Sigmoid colon (tissue), 6 donors: ENCODE measurements at regions not wholly inside any gene's neighbourhood (a gene's known extent, or its start where the extent isn't known, plus 50 kb on each side); places are given as distances from the start of the nearest gene placed in this dataset.

Experiments used
- DNase-seq: peaks from one replicate; pipeline ENCODE4 v3.0.0-alpha.2; 2019
- H3K27ac ChIP-seq, 4 donors: fragments of 200-600 bp; sonication (generic); one replicate each; pipeline ENCODE4 v1.5.1; 2016 to 2019; ENCODE audit warnings: mild to moderate bottlenecking in 1 of 4
- H3K27me3 ChIP-seq, 3 donors: fragments of 200-600 bp; sonication (generic); one replicate each; pipeline ENCODE4 v1.5.1; 2019; ENCODE audit warnings: mild to moderate bottlenecking in 1 of 3
- H3K36me3 ChIP-seq, 4 donors: fragments of 200-600 bp; sonication (generic); one replicate each; pipeline ENCODE4 v1.5.1; 2016 to 2019
- H3K4me1 ChIP-seq, 4 donors: fragments of 200-600 bp; sonication (generic); one replicate each; pipeline ENCODE4 v1.5.1; 2017 to 2019
- H3K4me3 ChIP-seq, 4 donors: fragments of 200-600 bp; sonication (generic); one replicate each; pipeline ENCODE4 v1.5.1; 2017 to 2019; ENCODE audit warnings: mild to moderate bottlenecking in 2 of 4, moderate library complexity in 1 of 4
- H3K9me3 ChIP-seq, 4 donors: fragments of 200-600 bp in 3 of 4; sonication (generic) in 3 of 4; one replicate each; pipeline versions ENCODE4 v1.5.1 to v1.6.1; 2013 to 2019
- EP300 ChIP-seq, 4 donors: sonication (generic); formaldehyde crosslinking; IDR thresholded peaks; one replicate each; pipeline ENCODE4 v1.6.1; 2017; ENCODE audit warnings: antibody characterized with exemption in 4 of 4
- POLR2A ChIP-seq, 2 donors: fragments of 450-650 bp; IDR thresholded peaks; one replicate each; pipeline ENCODE4 v1.6.1; 2016; ENCODE audit warnings: antibody characterized with exemption in 2 of 2, mild to moderate bottlenecking in 2 of 2, moderate library complexity in 2 of 2
- POLR2AphosphoS5 ChIP-seq, 4 donors: sonication (generic); formaldehyde crosslinking; IDR thresholded peaks; one replicate each; pipeline ENCODE4 v1.6.1; 2017; ENCODE audit warnings: antibody characterized with exemption in 4 of 4
- WGBS, 2 donors: extraction: QIAGEN DNeasy Blood & Tissue Kit; methylation state at CpG; one replicate each; pipeline ENCODE4 v1.1.7; 2013; 5-methylcytosine and 5-hydroxymethylcytosine counted together
- intact Hi-C: fragments of 100-400 bp; cut with DNase I; formaldehyde crosslinking; loops from one replicate; pipeline ENCODE4 v1.15.1; 2023
- TF ChIP-seq, protein P1 (sequence below), 4 experiments: fragments of 450-650 bp in 3 of 4; fragments of 200-600 bp in 1 of 4; IDR thresholded peaks; one replicate each; pipeline ENCODE4 v1.5.1; 2016 to 2019; ENCODE audit warnings: antibody characterized with exemption in 4 of 4, mild to moderate bottlenecking in 3 of 4, moderate library complexity in 2 of 4
- donor health status: healthy with polysubstance abuse.
- donor health status: healthy.

DNA sequence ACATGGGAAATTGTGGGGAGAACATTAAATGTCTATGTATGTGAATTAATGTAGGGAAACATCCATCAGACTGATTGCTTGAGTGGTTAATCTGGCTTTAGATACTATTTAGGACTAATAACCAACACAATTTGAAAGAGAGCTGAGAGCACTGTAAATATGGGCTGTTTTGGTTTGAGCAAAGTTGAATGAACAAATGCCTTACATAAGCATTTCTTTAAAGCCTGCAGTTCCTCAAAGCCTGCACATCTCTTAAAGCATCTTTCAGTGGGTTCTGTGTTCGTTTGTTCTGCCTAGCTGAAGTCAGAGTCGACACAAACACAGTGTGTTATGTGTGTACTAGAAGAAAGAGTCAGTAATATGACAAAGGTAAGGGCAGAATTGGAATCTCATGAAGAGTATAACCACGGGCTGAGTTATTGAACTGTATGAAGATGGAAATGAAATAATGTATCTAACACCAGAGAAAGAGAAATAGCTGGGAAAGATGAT, 350.0 kb downstream of the SIPA1L2 start:
- no peak for TF ChIP-seq POLR2AphosphoS5 (IDR thresholded peaks at IDR 0.05)
- TF ChIP-seq, protein P1, sequence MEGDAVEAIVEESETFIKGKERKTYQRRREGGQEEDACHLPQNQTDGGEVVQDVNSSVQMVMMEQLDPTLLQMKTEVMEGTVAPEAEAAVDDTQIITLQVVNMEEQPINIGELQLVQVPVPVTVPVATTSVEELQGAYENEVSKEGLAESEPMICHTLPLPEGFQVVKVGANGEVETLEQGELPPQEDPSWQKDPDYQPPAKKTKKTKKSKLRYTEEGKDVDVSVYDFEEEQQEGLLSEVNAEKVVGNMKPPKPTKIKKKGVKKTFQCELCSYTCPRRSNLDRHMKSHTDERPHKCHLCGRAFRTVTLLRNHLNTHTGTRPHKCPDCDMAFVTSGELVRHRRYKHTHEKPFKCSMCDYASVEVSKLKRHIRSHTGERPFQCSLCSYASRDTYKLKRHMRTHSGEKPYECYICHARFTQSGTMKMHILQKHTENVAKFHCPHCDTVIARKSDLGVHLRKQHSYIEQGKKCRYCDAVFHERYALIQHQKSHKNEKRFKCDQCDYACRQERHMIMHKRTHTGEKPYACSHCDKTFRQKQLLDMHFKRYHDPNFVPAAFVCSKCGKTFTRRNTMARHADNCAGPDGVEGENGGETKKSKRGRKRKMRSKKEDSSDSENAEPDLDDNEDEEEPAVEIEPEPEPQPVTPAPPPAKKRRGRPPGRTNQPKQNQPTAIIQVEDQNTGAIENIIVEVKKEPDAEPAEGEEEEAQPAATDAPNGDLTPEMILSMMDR (IDR thresholded peaks at IDR 0.05), result no peak
- no peak for TF ChIP-seq POLR2A (IDR thresholded peaks at IDR 0.05)
- TF ChIP-seq EP300 (IDR thresholded peaks at IDR 0.05), result no peak
- Histone ChIP-seq H3K4me1 (no peaks in the 10 kb centered on the region), H3K27ac (no peak overlapping the region), H3K9me3 (no peaks in the 10 kb centered on the region), H3K27me3 (no peaks in the 10 kb centered on the region), H3K36me3 (no peaks in the 10 kb centered on the region), H3K4me3 (no peak overlapping the region)
- 78 to 80% methylated on average over 3 of the region's 3 CpGs for WGBS, 2 donors
- intact Hi-C loops, result no loop called here
- no peak for DNase-seq

DNA sequence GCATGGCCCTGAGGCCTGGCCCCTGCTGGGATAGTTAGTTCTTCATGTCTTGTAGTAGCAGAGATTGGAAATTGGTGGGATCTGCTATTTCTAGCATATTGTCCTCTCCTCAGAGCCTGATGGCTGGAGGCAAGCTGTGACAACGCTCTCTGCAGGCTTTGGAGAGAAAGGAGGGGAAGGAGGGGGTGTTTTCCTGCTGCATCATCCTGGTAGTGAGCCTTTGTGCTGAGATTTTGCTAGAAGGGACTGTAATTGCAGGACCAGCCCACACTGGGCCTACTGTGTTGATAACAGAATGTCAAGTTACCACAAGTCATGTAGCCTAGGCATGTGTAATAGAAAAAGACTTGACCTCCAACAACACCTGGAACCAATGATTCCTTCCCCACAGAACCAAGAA, 351.0 kb downstream of the SIPA1L2 start:
- DNase-seq, result no peak
- Histone ChIP-seq H3K4me3 (no peak overlapping the region), H3K27ac (no peak overlapping the region), H3K27me3 (no peaks in the 10 kb centered on the region), H3K4me1 (no peaks in the 10 kb centered on the region), H3K9me3 (no peaks in the 10 kb centered on the region), H3K36me3 (no peaks in the 10 kb centered on the region)
- intact Hi-C loops, result no loop called here
- 88 to 89% methylated on average over 1 of the region's 1 CpG for WGBS, 2 donors
- TF ChIP-seq EP300 (IDR thresholded peaks at IDR 0.05) (no peak), POLR2A (IDR thresholded peaks at IDR 0.05) (no peak), POLR2AphosphoS5 (IDR thresholded peaks at IDR 0.05) (no peak)
- TF ChIP-seq, protein P1 (IDR thresholded peaks at IDR 0.05), result no peak

DNA sequence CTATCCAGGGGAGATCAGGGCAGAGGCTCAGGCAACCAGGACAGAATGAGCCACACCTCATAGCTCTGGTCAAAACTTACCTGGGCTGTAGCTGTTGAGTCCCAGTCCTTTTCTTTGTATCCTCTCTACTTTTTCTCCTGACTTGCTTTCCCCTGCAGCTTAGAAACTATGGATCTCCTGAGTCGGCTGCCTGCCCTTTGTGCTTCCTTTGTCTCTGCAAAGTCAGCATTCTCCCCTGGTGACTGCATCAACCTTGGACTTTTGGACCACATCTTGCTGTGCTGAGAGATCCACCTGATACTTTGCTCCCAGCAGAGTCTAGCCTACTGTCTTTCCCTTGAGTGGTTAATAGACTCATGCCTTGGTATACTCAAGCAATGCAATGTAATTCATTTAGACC, 353.3 kb downstream of the SIPA1L2 start:
- Histone ChIP-seq H3K27ac (no peak overlapping the region), H3K36me3 (no peaks in the 10 kb centered on the region), H3K4me1 (no peaks in the 10 kb centered on the region), H3K9me3 (no peaks in the 10 kb centered on the region), H3K27me3 (no peaks in the 10 kb centered on the region), H3K4me3 (no peak overlapping the region)
- DNase-seq, result no peak
- no peak for TF ChIP-seq EP300 (IDR thresholded peaks at IDR 0.05)
- TF ChIP-seq POLR2AphosphoS5 (IDR thresholded peaks at IDR 0.05), result no peak
- TF ChIP-seq, protein P1 (IDR thresholded peaks at IDR 0.05), result no peak
- TF ChIP-seq POLR2A (IDR thresholded peaks at IDR 0.05), result no peak
- intact Hi-C loops, result no loop called here
- WGBS, 2 donors, result 64 to 91% methylated on average over 1 of the region's 1 CpG

DNA sequence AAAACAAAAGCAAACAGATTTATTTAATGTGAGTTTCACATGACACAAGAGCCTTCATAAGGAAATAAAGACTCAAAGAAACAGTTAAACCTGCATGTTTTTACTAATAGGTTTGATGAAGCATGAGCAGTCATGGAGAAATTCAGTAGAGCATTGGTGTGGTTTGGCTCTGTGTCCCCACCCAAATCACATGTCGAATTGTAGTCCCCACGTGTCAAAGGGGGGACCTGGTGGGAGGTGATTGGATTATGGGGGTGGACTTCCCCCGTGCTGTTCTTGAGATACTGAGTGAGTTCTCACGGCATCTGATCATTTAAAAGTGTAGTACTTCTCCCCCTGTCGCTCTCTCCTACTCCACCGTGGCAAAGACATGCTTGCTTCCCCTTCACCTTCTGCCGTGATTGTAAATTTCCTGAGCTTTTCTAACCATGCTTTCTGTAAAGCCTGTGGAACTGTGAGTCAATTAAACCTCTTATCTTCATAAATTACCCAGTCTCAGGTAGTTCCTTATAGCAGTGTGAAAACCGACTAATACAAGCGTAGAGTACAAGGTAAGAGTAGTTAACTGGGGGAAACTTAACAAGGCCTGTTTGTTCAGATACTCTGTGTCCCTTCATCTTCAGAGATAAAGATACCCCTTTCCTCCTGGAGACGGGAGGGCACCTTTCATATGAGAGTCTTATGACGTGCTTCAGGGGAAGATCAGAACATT, 354.8 kb downstream of the SIPA1L2 start:
- Histone ChIP-seq H3K36me3 (no peaks in the 10 kb centered on the region), H3K27ac (no peak overlapping the region), H3K4me3 (no peak overlapping the region), H3K4me1 (no peaks in the 10 kb centered on the region), H3K9me3 (no peaks in the 10 kb centered on the region), H3K27me3 (no peaks in the 10 kb centered on the region)
- TF ChIP-seq, protein P1 (IDR thresholded peaks at IDR 0.05), result no peak
- no peak for TF ChIP-seq POLR2A (IDR thresholded peaks at IDR 0.05)
- TF ChIP-seq POLR2AphosphoS5 (IDR thresholded peaks at IDR 0.05), result no peak
- no peak for TF ChIP-seq EP300 (IDR thresholded peaks at IDR 0.05)
- intact Hi-C loops, result no loop called here
- 26 to 68% methylated on average over 11 of the region's 11 CpGs for WGBS, 2 donors
- DNase-seq, result no peak
